ENCODE measurements at regions not wholly inside any gene's neighbourhood (a gene's known extent, or its start where the extent isn't known, plus 50 kb on each side); places are given as distances from the start of the nearest gene placed in this dataset.

- no peak overlapping the region for H3K27ac Mint-ChIP-seq (ENCODE audit: unreplicated experiment)
- TF ChIP-seq CTCF (conservative IDR thresholded peaks at IDR 0.05): no peak
- no peaks in the 10 kb centered on the region for H3K9me3 Mint-ChIP-seq
- no peak overlapping the region for H3K4me3 Mint-ChIP-seq
- DNase-seq (ENCODE audit: low read depth, low spot score): no peak
- H3K36me3 Mint-ChIP-seq (ENCODE audit: low read depth): no peaks in the 10 kb centered on the region
- no peaks in the 10 kb centered on the region for H3K27me3 Mint-ChIP-seq (ENCODE audit: low read depth)
- H3K4me1 Mint-ChIP-seq: peaks cover 10% of the 10 kb centered on the region
Measured at GRCh38 chr1:169044296-169044695, 62.2 kb upstream of the ATP1B1 start.

- no peak for TF ChIP-seq CTCF (conservative IDR thresholded peaks at IDR 0.05)
- Mint-ChIP-seq H3K27me3 (ENCODE audit: low read depth) (no peaks in the 10 kb centered on the region), H3K9me3 (no peaks in the 10 kb centered on the region), H3K27ac (ENCODE audit: unreplicated experiment) (no peak overlapping the region), H3K4me3 (no peak overlapping the region), H3K4me1 (peaks cover 15% of the 10 kb centered on the region), H3K36me3 (ENCODE audit: low read depth) (no peaks in the 10 kb centered on the region)
- no peak for DNase-seq (ENCODE audit: low read depth, low spot score)
Measured at GRCh38 chr1:169044971-169045370, 61.5 kb upstream of the ATP1B1 start.

- Mint-ChIP-seq H3K4me1 (peaks cover 15% of the 10 kb centered on the region), H3K27ac (ENCODE audit: unreplicated experiment) (no peak overlapping the region), H3K9me3 (no peaks in the 10 kb centered on the region), H3K27me3 (ENCODE audit: low read depth) (no peaks in the 10 kb centered on the region), H3K4me3 (no peak overlapping the region), H3K36me3 (ENCODE audit: low read depth) (no peaks in the 10 kb centered on the region)
- TF ChIP-seq CTCF (conservative IDR thresholded peaks at IDR 0.05): no peak
- no peak for DNase-seq (ENCODE audit: low read depth, low spot score)
Measured at GRCh38 chr1:169046671-169047070, 59.8 kb upstream of the ATP1B1 start.

- Mint-ChIP-seq H3K27me3 (ENCODE audit: low read depth) (no peaks in the 10 kb centered on the region), H3K27ac (ENCODE audit: unreplicated experiment) (no peak overlapping the region), H3K9me3 (no peaks in the 10 kb centered on the region), H3K4me1 (peaks cover 15% of the 10 kb centered on the region), H3K4me3 (no peak overlapping the region), H3K36me3 (ENCODE audit: low read depth) (no peaks in the 10 kb centered on the region)
- no peak for DNase-seq (ENCODE audit: low read depth, low spot score)
- no peak for TF ChIP-seq CTCF (conservative IDR thresholded peaks at IDR 0.05)
Measured at GRCh38 chr1:169047074-169047473, 59.4 kb upstream of the ATP1B1 start.

- H3K4me1 Mint-ChIP-seq: peaks cover 15% of the 10 kb centered on the region
Measured at GRCh38 chr1:169048043-169048442, 58.4 kb upstream of the ATP1B1 start.

More at GRCh38 chr1:169048043-169048442, 58.4 kb upstream of the ATP1B1 start:
- no peak for TF ChIP-seq CTCF (conservative IDR thresholded peaks at IDR 0.05)
- DNase-seq (ENCODE audit: low read depth, low spot score): no peak
- no peak overlapping the region for H3K27ac Mint-ChIP-seq (ENCODE audit: unreplicated experiment)
- H3K36me3 Mint-ChIP-seq (ENCODE audit: low read depth): no peaks in the 10 kb centered on the region
- no peaks in the 10 kb centered on the region for H3K27me3 Mint-ChIP-seq (ENCODE audit: low read depth)
- H3K9me3 Mint-ChIP-seq: no peaks in the 10 kb centered on the region
- no peak overlapping the region for H3K4me3 Mint-ChIP-seq

Data from neural crest cell (in vitro differentiated cells).